RWPE1 (cell line): ENCODE measurements at regions not wholly inside any gene's neighbourhood (a gene's known extent, or its start where the extent isn't known, plus 50 kb on each side); places are given as distances from the start of the nearest gene placed in this dataset.
"Not testable (repeated sequence)": the region's sequence is repeated elsewhere in the genome, so short reads cannot be mapped to it uniquely, and the experiment has no call there.

ENCODE experiments used
- CTCF ChIA-PET: fragments of 350-600 bp; sonication (Branson Sonifier 250); formaldehyde crosslinking; extraction: SDS; loops from one replicate; lab custom pipeline; 2021; lab: Yijun Ruan, JAX
- POLR2A ChIA-PET: fragments of 400-600 bp; formaldehyde crosslinking; extraction: SDS; loops from one replicate; lab custom pipeline; 2020; ENCODE audit warnings: antibody characterized with exemption; ENCODE audit not compliant: low non-redundant PET; lab: Yijun Ruan, JAX
- DNase-seq: peaks from one replicate; pipeline ENCODE4 v3.0.0; 2012; ENCODE audit warnings: low spot score
- H3K27ac ChIP-seq: fragments of 450-650 bp; 2 replicates; pipeline ENCODE4 v1.5.1; 2017
- CTCF ChIP-seq: fragments of 450-650 bp; conservative IDR thresholded peaks from 2 replicates; pipeline ENCODE4 v1.5.1; 2017; ENCODE audit warnings: low read depth, mild to moderate bottlenecking

DNA sequence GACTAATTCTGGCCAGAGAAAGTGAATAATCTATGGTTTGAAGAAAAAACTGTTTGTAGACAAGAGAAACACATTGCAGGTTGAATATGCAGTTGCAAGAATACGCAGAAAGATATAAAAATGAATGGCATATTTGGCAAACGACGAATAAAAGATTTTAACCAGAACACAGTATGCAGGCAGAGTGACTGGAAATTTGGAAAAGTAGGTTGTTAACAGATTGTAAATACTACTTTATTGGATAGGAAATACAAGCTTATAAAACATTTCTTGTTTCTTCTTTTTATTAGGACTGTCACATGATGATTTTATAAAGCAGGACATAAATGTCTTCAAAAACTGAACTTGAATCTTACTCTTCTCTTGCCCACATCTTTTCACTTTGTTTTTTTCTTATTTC lies 573.3 kb upstream of the PBX1 start:
- POLR2A ChIA-PET: no interaction called here
- DNase-seq: no peak
- H3K27ac ChIP-seq: no peak overlapping the region
- no peak for TF ChIP-seq CTCF
- CTCF ChIA-PET: no interaction called here

- no peak overlapping the region for H3K27ac ChIP-seq
- no peak for TF ChIP-seq CTCF
- POLR2A ChIA-PET: no interaction called here
- DNase-seq: no peak
- CTCF ChIA-PET: interaction anchor here (0.7 kb wide), 1 partner anchor 28 kb away, joined by 3 read pairs; no protein-coding TSS in a partner anchor
Measured at GRCh38 chr1:163999131-163999530, 559.9 kb upstream of the PBX1 start.

GRCh38 chr1:164006186-164006585 lies 552.8 kb upstream of the PBX1 start:
- H3K27ac ChIP-seq, POLR2A ChIA-PET, CTCF ChIA-PET, DNase-seq: not testable (repeated sequence)

DNA sequence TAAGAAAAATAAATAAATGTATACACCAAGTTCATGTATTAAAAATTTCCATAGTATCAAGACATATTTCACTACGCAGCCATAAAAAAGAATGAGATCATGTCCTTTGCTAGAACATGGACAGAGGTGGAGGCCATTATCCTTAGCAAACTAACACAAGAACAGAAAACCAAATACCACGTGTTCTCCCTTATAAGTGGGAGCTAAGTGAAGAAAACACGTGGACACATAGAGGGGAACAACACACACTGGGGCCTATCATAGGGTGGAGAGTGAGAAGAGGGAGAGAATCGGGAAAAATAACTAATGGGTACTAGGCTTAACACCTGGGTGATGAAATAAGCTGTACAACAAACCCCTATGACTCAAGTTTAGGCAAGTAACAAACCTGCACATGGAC lies 552.4 kb upstream of the PBX1 start:
- ChIA-PET CTCF (no interaction called here), POLR2A (no interaction called here)
- no peak overlapping the region for H3K27ac ChIP-seq
- no peak for DNase-seq
- no peak for TF ChIP-seq CTCF

- POLR2A ChIA-PET: no interaction called here
- CTCF ChIA-PET: no interaction called here
- TF ChIP-seq CTCF: no peak
- H3K27ac ChIP-seq: no peak overlapping the region
- DNase-seq: no peak
Measured at GRCh38 chr1:164017239-164017638, 541.7 kb upstream of the PBX1 start.

DNA sequence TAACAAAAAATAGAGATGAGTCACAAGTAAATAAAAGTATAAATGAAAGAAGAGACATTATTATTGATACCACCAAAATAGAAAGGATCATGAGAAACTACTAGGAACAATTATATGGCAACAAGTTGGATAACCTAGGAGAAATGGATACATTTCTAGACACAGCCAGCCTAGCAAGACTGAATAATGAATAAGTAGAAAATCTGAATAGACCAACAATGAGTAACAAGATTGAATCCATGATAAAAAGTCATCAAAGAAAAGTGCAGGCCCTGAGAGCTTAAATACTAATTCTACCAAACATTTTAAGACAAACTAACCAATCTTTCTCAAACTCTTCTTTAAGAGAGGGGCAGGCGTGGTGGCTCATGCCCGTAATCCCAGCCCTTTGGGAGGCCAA lies 538.6 kb upstream of the PBX1 start:
- ChIA-PET CTCF (interaction anchor here (0.7 kb wide), 1 partner anchor 8 kb away, joined by 3 read pairs; no protein-coding TSS in a partner anchor), POLR2A (no interaction called here)
- H3K27ac ChIP-seq: no peak overlapping the region
- DNase-seq: no peak
- TF ChIP-seq CTCF: no peak

DNA sequence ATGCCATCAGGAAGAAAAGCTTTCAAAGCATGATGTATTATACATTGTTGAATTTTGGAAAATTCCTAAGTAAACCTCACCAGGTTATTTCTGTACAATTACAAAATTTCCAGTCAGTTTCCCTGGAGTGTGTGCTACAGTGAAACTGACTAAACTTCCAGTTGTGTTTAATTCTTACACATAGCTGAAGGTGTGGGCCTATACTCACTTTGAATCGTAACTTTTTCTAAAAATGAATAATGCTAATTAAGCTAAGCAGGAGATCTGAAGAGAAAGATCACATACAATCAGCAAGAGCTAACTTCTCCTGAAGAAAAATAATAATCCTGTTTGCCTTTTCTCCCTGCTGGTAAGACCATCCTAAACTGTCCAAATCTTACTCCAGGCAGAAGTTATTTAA lies 537.2 kb upstream of the PBX1 start:
- TF ChIP-seq CTCF: no peak
- H3K27ac ChIP-seq: no peak overlapping the region
- ChIA-PET POLR2A (no interaction called here), CTCF (no interaction called here)
- DNase-seq: no peak
